SU-DHL-6 (cell line): ENCODE measurements at regions not wholly inside any gene's neighbourhood (a gene's known extent, or its start where the extent isn't known, plus 50 kb on each side); places are given as distances from the start of the nearest gene placed in this dataset.

ENCODE experiments used
- EZH2phosphoT487 ChIP-seq: fragments of 200-600 bp; sonication (generic), shearing (Covaris generic); conservative IDR thresholded peaks from 2 replicates; pipeline ENCODE4 v1.6.1; 2018; ENCODE audit warnings: mild to moderate bottlenecking, antibody characterized with exemption, low read length, moderate library complexity, mixed read lengths
- TF ChIP-seq, protein P1 (sequence below): fragments of 200-600 bp; sonication (generic); IDR thresholded peaks from one replicate; pipeline ENCODE4 v1.5.1; 2017; ENCODE audit warnings: antibody characterized with exemption, mild to moderate bottlenecking, low read length, moderate library complexity; ENCODE audit not compliant: insufficient read depth, poor library complexity, severe bottlenecking

DNA sequence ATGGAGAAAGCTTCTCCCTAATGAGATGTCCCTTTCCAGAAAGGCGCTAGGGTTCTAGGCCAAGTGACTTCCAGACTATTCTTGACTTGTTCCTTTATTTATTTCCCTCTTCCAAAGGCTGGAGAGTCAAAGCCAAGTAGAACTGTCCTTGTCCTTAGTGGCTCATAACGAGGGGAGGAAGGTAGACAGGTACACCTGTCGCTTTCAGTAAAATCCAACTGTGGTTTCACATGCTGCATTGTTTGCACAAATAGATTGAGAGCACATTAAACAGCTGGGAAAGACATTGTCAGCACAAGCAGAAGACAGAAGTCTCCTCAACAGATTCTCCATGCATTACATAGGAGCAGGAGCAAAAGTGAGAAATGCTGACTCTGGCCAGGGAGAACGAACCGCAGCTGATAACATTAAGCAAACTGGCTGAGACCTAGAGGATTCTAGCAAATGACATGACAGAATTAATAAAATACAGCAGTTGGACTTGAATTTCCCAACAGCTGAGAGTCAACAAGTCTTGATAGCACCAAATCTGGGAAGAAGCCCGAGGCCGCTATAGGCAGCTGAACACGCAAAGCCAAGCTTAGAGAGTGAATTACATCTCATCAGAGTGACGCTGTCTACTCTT lies 227.7 kb downstream of the TLE3 start:
- TF ChIP-seq, protein P1, sequence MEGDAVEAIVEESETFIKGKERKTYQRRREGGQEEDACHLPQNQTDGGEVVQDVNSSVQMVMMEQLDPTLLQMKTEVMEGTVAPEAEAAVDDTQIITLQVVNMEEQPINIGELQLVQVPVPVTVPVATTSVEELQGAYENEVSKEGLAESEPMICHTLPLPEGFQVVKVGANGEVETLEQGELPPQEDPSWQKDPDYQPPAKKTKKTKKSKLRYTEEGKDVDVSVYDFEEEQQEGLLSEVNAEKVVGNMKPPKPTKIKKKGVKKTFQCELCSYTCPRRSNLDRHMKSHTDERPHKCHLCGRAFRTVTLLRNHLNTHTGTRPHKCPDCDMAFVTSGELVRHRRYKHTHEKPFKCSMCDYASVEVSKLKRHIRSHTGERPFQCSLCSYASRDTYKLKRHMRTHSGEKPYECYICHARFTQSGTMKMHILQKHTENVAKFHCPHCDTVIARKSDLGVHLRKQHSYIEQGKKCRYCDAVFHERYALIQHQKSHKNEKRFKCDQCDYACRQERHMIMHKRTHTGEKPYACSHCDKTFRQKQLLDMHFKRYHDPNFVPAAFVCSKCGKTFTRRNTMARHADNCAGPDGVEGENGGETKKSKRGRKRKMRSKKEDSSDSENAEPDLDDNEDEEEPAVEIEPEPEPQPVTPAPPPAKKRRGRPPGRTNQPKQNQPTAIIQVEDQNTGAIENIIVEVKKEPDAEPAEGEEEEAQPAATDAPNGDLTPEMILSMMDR: no peak
- TF ChIP-seq EZH2phosphoT487: no peak
